Panc1 (cell line): ENCODE measurements at regions not wholly inside any gene's neighbourhood (a gene's known extent, or its start where the extent isn't known, plus 50 kb on each side); places are given as distances from the start of the nearest gene placed in this dataset.

ENCODE experiments used
- ATAC-seq: fragments of 200-7000 bp; cut with Tn5 transposase; 2 replicates; pipeline ENCODE4 v1.9.1; 2020; ENCODE audit warnings: mild to moderate bottlenecking, moderate library complexity
- BruUV-seq: library from RNA; stranded (reverse); fragments of 400-500 nt; replicated peaks from 2 replicates; lab custom pipeline; 2021; lab: Mats Ljungman, UMichigan
- CTCF ChIA-PET: fragments of 300-600 bp; sonication (Branson Sonifier 250); formaldehyde crosslinking; loops from one replicate; lab custom pipeline; 2022; ENCODE audit warnings: antibody characterized with exemption; lab: Charles Lee
- POLR2A ChIA-PET: fragments of 300-600 bp; sonication (Branson Sonifier 250); formaldehyde crosslinking; loops from one replicate; lab custom pipeline; 2022; ENCODE audit warnings: antibody characterized with exemption; lab: Charles Lee
- DNase-seq: peaks from one replicate; pipeline ENCODE4 v3.0.0-alpha.2; 2010; ENCODE audit warnings: low read depth, low spot score
- H3K27ac ChIP-seq: 2 replicates; pipeline ENCODE4 v1.5.1; 2011; ENCODE audit warnings: mild to moderate bottlenecking, low read length, inconsistent platforms
- H3K27me3 ChIP-seq: fragments of 200-500 bp; sonication (Bioruptor generic); 2 replicates; pipeline ENCODE4 v1.6.0; 2014; ENCODE audit warnings: low read length, inconsistent platforms; ENCODE audit not compliant: control insufficient read depth, insufficient read depth
- H3K36me3 ChIP-seq: fragments of 200-500 bp; sonication (Bioruptor generic); 2 replicates; pipeline ENCODE4 v1.5.1; 2014; ENCODE audit warnings: inconsistent platforms, mild to moderate bottlenecking, low read length, moderate library complexity; ENCODE audit not compliant: control insufficient read depth, insufficient read depth
- H3K4me1 ChIP-seq: 2 replicates; pipeline ENCODE4 v1.5.1; 2011; ENCODE audit warnings: inconsistent platforms, mild to moderate bottlenecking, low read length, moderate library complexity; ENCODE audit not compliant: control insufficient read depth, insufficient read depth
- H3K4me3 ChIP-seq, 2 experiments: 2 replicates each; pipeline ENCODE4 v1.5.1; 2011 to 2012; ENCODE audit warnings: low read depth in 2 of 2, low read length in 2 of 2, mild to moderate bottlenecking in 2 of 2, inconsistent platforms in 1 of 2, moderate library complexity in 1 of 2
- H3K9me3 ChIP-seq: fragments of 200-500 bp; sonication (Bioruptor generic); 2 replicates; pipeline ENCODE4 v1.5.1; 2014; ENCODE audit warnings: low read depth, mild to moderate bottlenecking, inconsistent platforms, low read length, moderate library complexity; ENCODE audit not compliant: control insufficient read depth, insufficient read depth
- POLR2AphosphoS5 ChIP-seq: IDR thresholded peaks from 2 replicates; pipeline ENCODE4 v1.6.1; 2012; ENCODE audit warnings: mild to moderate bottlenecking, low read depth, low read length, moderate library complexity
- SIN3A ChIP-seq: IDR thresholded peaks from 2 replicates; pipeline ENCODE4 v1.6.1; 2012; ENCODE audit warnings: low read depth, mild to moderate bottlenecking, low read length, moderate library complexity, borderline replicate concordance; ENCODE audit not compliant: insufficient read depth
- TCF7L2 ChIP-seq: IDR thresholded peaks from 2 replicates; pipeline ENCODE4 v1.6.1; 2011; ENCODE audit warnings: mild to moderate bottlenecking, low read depth, low read length, inconsistent platforms
- in situ Hi-C: cut with HindIII; loops from 2 replicates; pipeline ENCODE4 v1.10.0; 2016; ENCODE audit warnings: low sequenced_read_pairs, low pct_unique_long_range_greater_than_20kb
- intact Hi-C: fragments of 100-400 bp; cut with micrococcal nuclease; formaldehyde crosslinking; loops from one replicate; pipeline ENCODE4 v1.10.0; 2022; ENCODE audit not compliant: unreplicated experiment
- TF ChIP-seq, protein P1 (sequence below): fragments of 450-650 bp; IDR thresholded peaks from 2 replicates; pipeline ENCODE4 v1.5.1; 2017; ENCODE audit warnings: mild to moderate bottlenecking
- TF ChIP-seq, protein P2 (sequence below), 2 experiments: IDR thresholded peaks; 2 replicates each; pipeline ENCODE4 v1.6.1; 2011 to 2012; ENCODE audit warnings: low read depth in 2 of 2, control low read depth in 1 of 2, low read length in 1 of 2, mild to moderate bottlenecking in 1 of 2, moderate library complexity in 1 of 2; ENCODE audit not compliant: insufficient read depth in 1 of 2

DNA sequence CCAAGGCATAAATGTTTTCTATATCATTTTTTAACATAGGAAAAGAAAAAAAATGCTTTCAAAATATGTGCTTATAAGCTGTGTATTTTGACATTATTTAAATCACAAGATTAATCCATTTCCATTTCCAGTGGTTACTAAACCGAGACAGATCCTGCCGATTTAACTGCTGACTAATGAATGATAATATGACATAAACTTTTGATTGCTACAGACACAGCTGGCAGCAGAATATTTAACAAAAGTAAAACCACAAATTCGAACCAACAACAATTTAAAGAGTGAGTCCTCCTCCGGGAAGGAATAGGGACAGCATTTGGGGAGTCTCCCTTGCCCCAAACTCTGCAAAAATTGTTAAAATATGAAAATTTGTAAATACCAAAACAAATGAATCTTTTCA is 401.3 kb upstream of the DAB2 start:
- TF ChIP-seq TCF7L2 (no peak), SIN3A (no peak), POLR2AphosphoS5 (no peak)
- TF ChIP-seq, protein P1, sequence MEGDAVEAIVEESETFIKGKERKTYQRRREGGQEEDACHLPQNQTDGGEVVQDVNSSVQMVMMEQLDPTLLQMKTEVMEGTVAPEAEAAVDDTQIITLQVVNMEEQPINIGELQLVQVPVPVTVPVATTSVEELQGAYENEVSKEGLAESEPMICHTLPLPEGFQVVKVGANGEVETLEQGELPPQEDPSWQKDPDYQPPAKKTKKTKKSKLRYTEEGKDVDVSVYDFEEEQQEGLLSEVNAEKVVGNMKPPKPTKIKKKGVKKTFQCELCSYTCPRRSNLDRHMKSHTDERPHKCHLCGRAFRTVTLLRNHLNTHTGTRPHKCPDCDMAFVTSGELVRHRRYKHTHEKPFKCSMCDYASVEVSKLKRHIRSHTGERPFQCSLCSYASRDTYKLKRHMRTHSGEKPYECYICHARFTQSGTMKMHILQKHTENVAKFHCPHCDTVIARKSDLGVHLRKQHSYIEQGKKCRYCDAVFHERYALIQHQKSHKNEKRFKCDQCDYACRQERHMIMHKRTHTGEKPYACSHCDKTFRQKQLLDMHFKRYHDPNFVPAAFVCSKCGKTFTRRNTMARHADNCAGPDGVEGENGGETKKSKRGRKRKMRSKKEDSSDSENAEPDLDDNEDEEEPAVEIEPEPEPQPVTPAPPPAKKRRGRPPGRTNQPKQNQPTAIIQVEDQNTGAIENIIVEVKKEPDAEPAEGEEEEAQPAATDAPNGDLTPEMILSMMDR: no peak
- TF ChIP-seq, protein P2, sequence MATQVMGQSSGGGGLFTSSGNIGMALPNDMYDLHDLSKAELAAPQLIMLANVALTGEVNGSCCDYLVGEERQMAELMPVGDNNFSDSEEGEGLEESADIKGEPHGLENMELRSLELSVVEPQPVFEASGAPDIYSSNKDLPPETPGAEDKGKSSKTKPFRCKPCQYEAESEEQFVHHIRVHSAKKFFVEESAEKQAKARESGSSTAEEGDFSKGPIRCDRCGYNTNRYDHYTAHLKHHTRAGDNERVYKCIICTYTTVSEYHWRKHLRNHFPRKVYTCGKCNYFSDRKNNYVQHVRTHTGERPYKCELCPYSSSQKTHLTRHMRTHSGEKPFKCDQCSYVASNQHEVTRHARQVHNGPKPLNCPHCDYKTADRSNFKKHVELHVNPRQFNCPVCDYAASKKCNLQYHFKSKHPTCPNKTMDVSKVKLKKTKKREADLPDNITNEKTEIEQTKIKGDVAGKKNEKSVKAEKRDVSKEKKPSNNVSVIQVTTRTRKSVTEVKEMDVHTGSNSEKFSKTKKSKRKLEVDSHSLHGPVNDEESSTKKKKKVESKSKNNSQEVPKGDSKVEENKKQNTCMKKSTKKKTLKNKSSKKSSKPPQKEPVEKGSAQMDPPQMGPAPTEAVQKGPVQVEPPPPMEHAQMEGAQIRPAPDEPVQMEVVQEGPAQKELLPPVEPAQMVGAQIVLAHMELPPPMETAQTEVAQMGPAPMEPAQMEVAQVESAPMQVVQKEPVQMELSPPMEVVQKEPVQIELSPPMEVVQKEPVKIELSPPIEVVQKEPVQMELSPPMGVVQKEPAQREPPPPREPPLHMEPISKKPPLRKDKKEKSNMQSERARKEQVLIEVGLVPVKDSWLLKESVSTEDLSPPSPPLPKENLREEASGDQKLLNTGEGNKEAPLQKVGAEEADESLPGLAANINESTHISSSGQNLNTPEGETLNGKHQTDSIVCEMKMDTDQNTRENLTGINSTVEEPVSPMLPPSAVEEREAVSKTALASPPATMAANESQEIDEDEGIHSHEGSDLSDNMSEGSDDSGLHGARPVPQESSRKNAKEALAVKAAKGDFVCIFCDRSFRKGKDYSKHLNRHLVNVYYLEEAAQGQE (IDR thresholded peaks at IDR 0.05; ENCODE audit: insufficient read depth in 1 of 2, low read depth in 2 of 2, low read length in 1 of 2): no peak
- Histone ChIP-seq H3K27ac (no peak overlapping the region), H3K4me1 (no peaks in the 10 kb centered on the region), H3K27me3 (no peaks in the 10 kb centered on the region), H3K4me3 (no peak overlapping the region), H3K36me3 (peaks cover 3% of the 10 kb centered on the region), H3K9me3 (no peaks in the 10 kb centered on the region)
- BruUV-seq: no TSS peak
- intact Hi-C loops: no loop called here
- ATAC-seq (no peak), DNase-seq (no peak)
- in situ Hi-C loops: no loop called here
- CTCF ChIA-PET: no interaction called here
- POLR2A ChIA-PET: no interaction called here

DNA sequence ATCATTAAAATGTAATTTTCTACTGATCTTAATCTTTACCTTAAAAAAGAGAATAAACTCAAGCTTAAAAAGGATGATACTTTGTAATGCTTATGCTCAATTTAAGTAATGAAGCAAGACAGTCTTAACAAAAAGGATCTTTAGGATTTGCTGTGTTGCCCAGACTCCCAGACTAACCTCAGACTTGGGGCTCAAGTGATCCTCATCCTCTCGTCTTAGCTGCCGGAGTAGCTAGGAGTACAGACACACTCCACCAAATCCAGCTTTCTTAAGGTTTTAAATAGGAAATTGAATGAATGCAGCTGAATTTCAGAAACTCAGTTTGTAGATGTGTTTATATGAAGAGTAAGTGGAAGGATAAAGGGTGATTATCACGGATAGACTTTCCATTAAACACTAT is 400.5 kb upstream of the DAB2 start:
- in situ Hi-C loops (no loop called here), intact Hi-C loops (no loop called here)
- Histone ChIP-seq H3K36me3 (peaks cover 3% of the 10 kb centered on the region), H3K4me1 (no peaks in the 10 kb centered on the region), H3K9me3 (no peaks in the 10 kb centered on the region), H3K27ac (no peak overlapping the region), H3K4me3 (no peak overlapping the region), H3K27me3 (no peaks in the 10 kb centered on the region)
- BruUV-seq: no TSS peak
- TF ChIP-seq, protein P1: no peak
- no peak for TF ChIP-seq POLR2AphosphoS5
- no peak for DNase-seq
- ATAC-seq: no peak
- CTCF ChIA-PET: no interaction called here
- POLR2A ChIA-PET: no interaction called here

DNA sequence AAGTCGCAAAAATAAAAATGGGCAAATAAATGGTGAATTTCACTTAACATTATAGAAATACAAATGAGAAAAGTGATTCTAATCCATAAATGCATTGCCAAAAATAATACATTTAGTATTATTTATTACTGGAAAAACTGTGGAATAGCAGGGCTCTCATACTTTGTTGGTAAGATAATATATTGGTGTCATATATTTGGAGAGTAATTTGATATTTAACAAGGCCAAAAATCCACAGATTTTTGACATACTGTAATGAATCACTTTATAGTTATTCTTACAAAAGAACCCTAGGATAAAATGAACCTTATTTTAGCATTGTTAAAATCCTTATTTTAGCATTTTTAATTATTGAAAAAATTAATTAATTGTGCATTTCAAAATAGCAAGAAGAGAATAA is 397.2 kb upstream of the DAB2 start:
- DNase-seq: no peak
- BruUV-seq: no TSS peak
- no peaks in the 10 kb centered on the region for H3K27me3 ChIP-seq
- no peak for ATAC-seq
- POLR2A ChIA-PET: no interaction called here
- CTCF ChIA-PET: no interaction called here
- H3K27ac ChIP-seq: no peak overlapping the region
- H3K36me3 ChIP-seq: peaks cover 3% of the 10 kb centered on the region
- no peak overlapping the region for H3K4me3 ChIP-seq
- in situ Hi-C loops (no loop called here), intact Hi-C loops (loop anchor here (5.0 kb wide), 1 partner anchor 1125 kb away; no protein-coding TSS in a partner anchor)
- TF ChIP-seq TCF7L2 (no peak), SIN3A (no peak), POLR2AphosphoS5 (no peak)
- TF ChIP-seq, protein P1: no peak
- TF ChIP-seq, protein P2 (IDR thresholded peaks at IDR 0.05; ENCODE audit: insufficient read depth in 1 of 2, low read depth in 2 of 2, low read length in 1 of 2): no peak
- H3K4me1 ChIP-seq: no peaks in the 10 kb centered on the region
- H3K9me3 ChIP-seq: no peaks in the 10 kb centered on the region
